ENCODE measurements at regions not wholly inside any gene's neighbourhood (a gene's known extent, or its start where the extent isn't known, plus 50 kb on each side); places are given as distances from the start of the nearest gene placed in this dataset.
"Not testable (repeated sequence)": the region's sequence is repeated elsewhere in the genome, so short reads cannot be mapped to it uniquely, and the experiment has no call there.

DNA sequence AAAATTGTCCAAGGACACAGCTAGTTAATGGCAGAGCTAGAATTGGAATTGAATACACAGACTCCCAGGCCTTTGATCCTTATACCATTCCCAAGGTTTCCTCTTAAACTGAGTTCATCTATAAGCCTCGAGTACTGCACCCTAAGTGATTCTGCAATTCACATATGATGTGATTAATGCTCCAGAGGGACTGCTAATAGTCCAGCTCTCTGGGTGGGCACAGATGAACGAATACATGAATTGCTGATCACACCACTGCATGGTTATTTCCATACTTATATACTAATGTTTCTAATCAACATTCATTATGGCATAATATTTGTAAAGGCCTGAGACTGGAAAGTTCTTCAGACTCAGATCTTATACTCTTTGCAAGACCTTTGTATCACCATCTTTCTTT, 101.8 kb downstream of the NUFIP1 start:
- DNase-seq: no peak

- peak; percentile 85 for DNase-seq
Observed at GRCh38 chr13:44884076-44884729, 105.1 kb downstream of the NUFIP1 start.

GRCh38 chr13:44879452-44880058, 109.7 kb downstream of the NUFIP1 start:
- peak; percentile 43 for DNase-seq

DNA sequence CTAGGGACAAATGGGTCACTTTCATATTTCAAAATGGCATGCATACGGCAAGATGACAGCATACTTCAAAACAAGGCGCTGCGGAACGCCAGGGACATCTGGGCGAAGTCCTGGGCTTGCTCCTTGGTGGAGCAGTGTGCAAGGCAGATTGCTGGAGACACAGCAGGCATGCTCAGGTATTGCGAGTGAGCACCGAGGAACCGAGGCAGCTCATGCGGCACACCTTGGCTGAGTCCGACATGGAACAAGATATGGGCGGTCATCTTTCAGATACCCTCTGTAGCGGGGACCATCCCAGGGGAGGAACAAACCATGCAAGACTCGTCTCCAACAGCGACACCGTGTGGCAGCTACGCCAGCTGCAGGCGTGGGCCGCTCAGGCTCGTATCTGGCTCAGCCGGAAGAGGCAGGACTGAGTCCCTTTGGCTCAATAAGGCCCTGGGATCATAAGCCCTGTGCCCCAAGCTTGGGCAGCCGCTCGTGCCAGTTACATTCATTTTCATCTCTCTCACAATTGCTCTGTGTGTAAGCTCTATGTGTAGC, 112.4 kb downstream of the NUFIP1 start:
- DNase-seq: no peak

- peak; percentile 17 for DNase-seq
Observed at GRCh38 chr13:44874886-44875630, 114.2 kb downstream of the NUFIP1 start.

- DNase-seq: no peak
Observed at GRCh38 chr13:44874176-44874575, 115.1 kb downstream of the NUFIP1 start.

DNA sequence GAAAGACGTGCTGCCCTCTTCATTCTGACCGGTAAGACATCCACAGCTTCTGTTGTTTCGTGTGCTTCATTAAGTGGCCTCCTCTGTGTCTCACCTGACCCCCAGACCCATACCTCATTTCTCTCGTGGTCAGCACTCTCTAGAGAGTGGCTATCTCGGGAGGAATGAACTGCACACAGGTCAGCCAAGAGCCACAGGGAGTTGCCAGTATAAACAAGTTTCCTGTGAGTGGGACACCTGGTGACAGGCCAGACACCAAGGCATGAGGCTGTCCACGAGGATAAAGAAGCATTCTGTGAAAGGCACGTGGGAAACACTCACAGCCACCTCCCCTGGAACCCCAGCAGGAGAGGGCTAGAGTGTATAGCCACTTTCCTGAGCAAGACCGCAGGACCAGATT, 115.8 kb downstream of the NUFIP1 start:
- DNase-seq: no peak

DNA sequence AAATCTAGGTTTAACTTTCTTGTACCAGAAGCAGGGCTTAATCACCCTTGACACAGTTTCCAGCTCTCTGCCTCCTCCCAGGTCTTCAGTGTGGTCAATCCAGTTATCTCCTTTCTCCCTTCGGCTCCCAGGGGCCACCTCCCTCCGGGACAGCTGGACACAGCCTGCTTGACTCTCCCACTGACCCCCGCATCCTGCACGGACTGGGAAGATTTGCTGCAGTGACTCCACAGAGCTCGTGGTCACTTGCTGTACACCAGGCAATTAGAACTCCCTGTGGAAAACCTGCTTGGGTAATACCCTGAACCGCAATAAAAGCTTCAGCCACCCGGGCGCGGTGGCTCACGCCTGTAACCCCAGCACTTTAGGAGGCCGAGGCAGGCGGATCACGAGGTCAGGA, 116.5 kb downstream of the NUFIP1 start:
- DNase-seq: no peak

- DNase-seq: no peak
Observed at GRCh38 chr13:44870456-44870929, 118.8 kb downstream of the NUFIP1 start.

DNA sequence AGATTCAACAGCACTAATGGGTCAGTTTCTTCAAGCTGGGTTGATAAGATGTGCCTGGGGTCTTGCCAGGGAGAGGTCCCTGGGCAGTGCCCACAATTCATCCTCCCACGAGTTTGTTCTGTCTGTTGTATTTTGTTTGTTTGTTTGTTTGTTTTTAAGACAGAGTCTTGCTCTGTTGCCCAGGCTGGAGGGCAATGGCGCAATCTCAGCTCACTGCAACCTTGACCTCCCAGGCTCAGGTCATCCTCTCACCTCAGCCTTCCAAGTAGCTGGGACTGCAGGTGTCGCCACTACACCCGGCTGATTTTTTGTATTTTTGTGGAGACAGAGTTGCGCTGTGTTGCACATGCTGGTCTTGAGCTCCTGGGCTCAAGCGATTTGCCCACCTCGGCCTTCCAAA, 120.1 kb downstream of the NUFIP1 start:
- no peak for DNase-seq

- no peak for DNase-seq
Observed at GRCh38 chr13:44868397-44868796, 120.9 kb downstream of the NUFIP1 start.

- no peak for DNase-seq
Observed at GRCh38 chr13:44867825-44868224, 121.4 kb downstream of the NUFIP1 start.

DNA sequence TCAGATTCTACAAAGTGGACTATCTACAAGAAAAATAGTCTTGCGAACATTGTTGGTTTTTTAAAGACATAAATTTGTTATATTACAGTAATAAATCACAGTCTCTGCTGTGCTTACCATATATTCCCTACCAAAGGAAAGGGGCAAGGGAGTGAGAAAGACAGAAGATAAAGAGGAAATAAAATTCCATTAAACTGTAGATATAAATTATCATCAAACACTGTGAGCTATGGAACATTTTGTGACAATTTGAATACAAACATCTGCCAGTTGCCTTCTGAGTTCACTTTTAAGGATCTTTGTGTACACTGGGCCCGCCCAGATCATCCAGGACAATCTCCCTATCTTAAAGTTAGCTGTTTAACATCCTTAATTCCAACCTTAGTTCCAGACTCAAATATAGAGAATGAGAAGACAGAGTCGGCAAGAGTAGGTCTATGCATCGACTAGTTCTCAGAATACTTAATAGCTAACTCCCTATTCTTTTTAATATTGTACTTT, 122.8 kb downstream of the NUFIP1 start:
- DNase-seq: no peak

GRCh38 chr13:44865722-44866410, 123.4 kb downstream of the NUFIP1 start:
- DNase-seq: no peak

- DNase-seq: not testable (repeated sequence)
Observed at GRCh38 chr13:44863641-44864040, 125.6 kb downstream of the NUFIP1 start.

DNA sequence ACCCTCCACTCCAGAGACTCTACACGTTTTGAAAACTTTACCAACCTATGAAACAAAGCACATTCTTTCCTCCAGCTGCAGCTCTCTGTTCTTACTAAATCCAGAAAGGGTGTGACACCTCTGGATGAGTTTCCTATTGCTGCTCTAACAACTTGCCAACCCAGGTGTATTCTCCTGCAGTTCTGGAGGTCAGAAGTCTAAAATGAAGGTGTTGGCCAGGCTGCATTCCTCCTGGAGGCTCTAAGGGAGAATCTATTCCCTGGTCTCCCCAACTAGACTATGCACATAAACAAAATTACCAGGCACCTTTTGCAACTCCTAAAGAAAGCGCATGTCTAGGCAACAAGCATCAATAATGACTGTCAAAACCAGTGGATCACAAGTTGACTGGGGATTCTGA, 128.8 kb downstream of the NUFIP1 start:
- DNase-seq: no peak

DNA sequence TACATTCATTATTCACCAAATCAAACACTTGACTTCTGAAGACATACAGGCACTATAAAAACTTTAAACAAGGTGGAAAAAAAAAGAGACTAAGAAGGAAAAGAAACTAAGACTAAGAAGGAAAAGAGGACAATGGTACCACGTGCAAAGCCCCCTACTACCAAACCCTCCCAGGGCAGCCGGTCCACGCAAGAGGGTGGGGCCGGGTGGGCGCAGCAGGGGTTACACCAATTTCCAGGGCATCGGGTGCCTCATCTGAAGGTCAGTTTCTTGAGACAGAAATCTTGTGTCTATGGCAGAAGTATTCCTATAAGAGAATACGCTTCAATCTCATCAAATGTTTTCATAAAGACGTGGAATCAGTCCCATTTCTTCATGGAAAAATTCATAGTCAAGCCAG, 131.5 kb downstream of the NUFIP1 start:
- no peak for DNase-seq

DNA sequence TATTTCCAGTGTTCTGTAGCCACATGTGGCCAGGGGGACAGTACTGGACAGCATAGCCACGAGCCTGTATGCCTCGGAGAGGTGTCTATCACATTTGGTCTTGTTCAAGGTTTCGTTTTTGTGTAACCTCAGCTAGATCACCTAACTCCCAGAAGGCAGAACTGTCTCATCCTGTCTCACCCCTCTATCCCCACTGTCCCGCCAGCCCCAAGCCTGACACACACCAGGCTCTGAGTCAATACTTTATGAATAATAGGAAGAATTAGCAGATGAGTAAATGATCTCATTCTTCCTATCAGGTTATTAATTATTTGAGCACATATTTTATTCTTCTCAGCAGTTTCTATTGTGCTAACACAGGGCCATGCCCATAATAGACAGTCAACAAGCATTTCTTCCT, 132.2 kb downstream of the NUFIP1 start:
- DNase-seq: no peak

DNA sequence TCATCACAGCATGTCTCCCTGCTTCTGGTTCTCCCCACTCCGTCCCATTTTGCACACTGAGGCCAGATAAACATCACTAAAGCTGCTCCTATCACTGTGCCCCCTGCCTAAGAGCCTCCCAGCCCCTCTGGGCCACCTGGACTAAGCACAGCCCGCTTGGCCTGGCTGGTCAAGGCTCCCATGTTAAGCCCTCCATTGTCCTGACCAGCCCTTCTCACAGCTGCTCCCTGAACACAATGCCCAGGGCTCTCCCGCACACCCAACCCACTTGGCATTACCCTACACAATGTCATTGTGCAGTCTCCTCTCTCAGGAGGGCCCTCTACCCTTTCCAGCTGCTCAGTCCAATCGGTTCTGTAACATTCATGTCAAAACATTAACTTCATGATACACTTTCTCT, 133.4 kb downstream of the NUFIP1 start:
- DNase-seq: no peak

DNA sequence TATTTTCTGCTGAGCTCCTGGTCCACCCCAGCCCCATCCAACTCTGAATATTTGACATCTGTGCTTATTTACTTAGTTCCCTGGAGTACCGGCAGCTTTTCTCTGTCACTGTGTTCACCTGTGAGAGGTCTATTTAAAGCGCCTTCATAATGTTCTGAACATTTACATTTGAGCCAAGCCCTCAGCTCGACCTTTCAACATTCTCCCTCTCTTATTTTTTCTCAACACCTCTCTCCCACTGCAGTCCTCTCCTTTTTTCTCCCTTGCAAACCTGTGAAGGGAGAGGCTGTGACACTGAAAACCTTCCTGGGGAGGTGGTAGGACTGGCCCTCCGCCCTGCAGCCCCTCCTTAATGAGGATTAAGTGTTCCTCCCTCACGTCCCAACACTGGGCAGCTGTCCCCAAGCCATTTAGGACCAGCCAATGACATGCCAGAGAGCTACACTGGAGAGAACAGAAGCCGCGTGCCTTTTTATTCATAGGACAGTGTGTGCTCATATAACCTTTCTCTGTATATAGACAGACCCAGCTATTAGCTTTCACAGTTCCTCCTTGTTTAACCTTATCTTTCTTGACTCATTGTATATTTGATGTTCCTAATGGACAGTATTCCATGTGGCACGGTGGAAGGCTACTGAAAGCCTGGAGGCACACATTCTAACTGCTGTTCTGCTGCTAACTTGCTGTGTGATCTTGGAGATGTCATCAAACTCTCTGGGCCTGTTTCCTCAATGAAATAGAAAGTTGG, 134.8 kb downstream of the NUFIP1 start:
- DNase-seq: no peak

DNA sequence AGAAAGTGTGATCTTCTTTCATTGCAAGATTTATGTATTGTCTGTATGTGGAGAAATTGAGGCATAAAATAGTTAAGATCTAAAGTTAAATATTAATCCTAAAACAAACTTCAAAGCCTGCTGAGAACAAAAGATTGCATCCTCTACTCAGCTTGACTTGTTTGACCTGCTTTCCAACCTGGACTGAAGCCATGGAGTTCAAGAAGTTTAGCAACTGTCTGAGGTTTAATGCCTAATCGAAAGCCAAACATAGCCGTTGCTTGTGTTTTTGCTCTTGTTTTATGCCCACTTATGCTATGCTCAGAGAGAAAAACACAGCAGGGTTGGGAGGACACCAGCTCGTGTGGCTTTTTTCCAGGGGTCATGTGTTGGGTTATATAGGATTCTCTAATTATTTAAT, 135.6 kb downstream of the NUFIP1 start:
- no peak for DNase-seq

All from EL (cell line).